Myocyte (in vitro differentiated cells): ENCODE measurements at regions not wholly inside any gene's neighbourhood (a gene's known extent, or its start where the extent isn't known, plus 50 kb on each side); places are given as distances from the start of the nearest gene placed in this dataset.
"Not testable (repeated sequence)": the region's sequence is repeated elsewhere in the genome, so short reads cannot be mapped to it uniquely, and the experiment has no call there.

Source experiments
- DNase-seq: peaks from one replicate; pipeline ENCODE4 v3.0.0-alpha.2; 2012; ENCODE audit warnings: low read depth

GRCh38 chr1:143702739-143703138, 269.0 kb downstream of the FAM72C start:
- not testable (repeated sequence) for DNase-seq

- no peak for DNase-seq
Measured at GRCh38 chr1:143699731-143700130, 272.1 kb downstream of the FAM72C start.

- no peak for DNase-seq
Measured at GRCh38 chr1:143699115-143699514, 272.7 kb downstream of the FAM72C start.

GRCh38 chr1:143698016-143698415, 273.8 kb downstream of the FAM72C start:
- DNase-seq, result no peak

GRCh38 chr1:143694085-143694484, 277.7 kb downstream of the FAM72C start:
- DNase-seq, result no peak

- no peak for DNase-seq
Measured at GRCh38 chr1:143691971-143692529, 279.7 kb downstream of the FAM72C start.

- DNase-seq, result no peak
Measured at GRCh38 chr1:143691400-143691891, 280.3 kb downstream of the FAM72C start.

GRCh38 chr1:143689781-143690180, 282.0 kb downstream of the FAM72C start:
- no peak for DNase-seq

GRCh38 chr1:143680304-143680703, 291.5 kb downstream of the FAM72C start:
- DNase-seq, result no peak

GRCh38 chr1:143672983-143673382, 298.8 kb downstream of the FAM72C start:
- DNase-seq, result no peak

- no peak for DNase-seq
Measured at GRCh38 chr1:143667730-143668129, 304.1 kb downstream of the FAM72C start.

GRCh38 chr1:143666851-143667250, 304.9 kb downstream of the FAM72C start:
- DNase-seq, result no peak

- DNase-seq, result no peak
Measured at GRCh38 chr1:143665606-143666005, 306.2 kb downstream of the FAM72C start.

- not testable (repeated sequence) for DNase-seq
Measured at GRCh38 chr1:143663056-143663455, 308.7 kb downstream of the FAM72C start.

- no peak for DNase-seq
Measured at GRCh38 chr1:143661418-143662101, 310.2 kb downstream of the FAM72C start.

GRCh38 chr1:143660354-143660941, 311.3 kb downstream of the FAM72C start:
- DNase-seq, result no peak

GRCh38 chr1:143653429-143653802, 318.4 kb downstream of the FAM72C start:
- DNase-seq, result no peak

- DNase-seq, result no peak
Measured at GRCh38 chr1:143652744-143653428, 318.9 kb downstream of the FAM72C start.

GRCh38 chr1:143652187-143652586, 319.6 kb downstream of the FAM72C start:
- no peak for DNase-seq

GRCh38 chr1:143651350-143651992, 320.3 kb downstream of the FAM72C start:
- no peak for DNase-seq

GRCh38 chr1:143644035-143644434, 327.8 kb downstream of the FAM72C start:
- DNase-seq, result not testable (repeated sequence)
